Prostate gland (tissue), 2 donors: ENCODE measurements at regions not wholly inside any gene's neighbourhood (a gene's known extent, or its start where the extent isn't known, plus 50 kb on each side); places are given as distances from the start of the nearest gene placed in this dataset.

ENCODE experiments used
- DNase-seq: peaks from one replicate; pipeline ENCODE4 v3.0.0-alpha.2; 2019; ENCODE audit warnings: low spot score
- H3K27ac ChIP-seq, 2 donors: fragments of 200-600 bp; sonication (generic); 2 replicates each; pipeline ENCODE4 v1.5.1; 2017 to 2019
- H3K27me3 ChIP-seq: fragments of 200-600 bp; sonication (generic); replicated peaks from 2 replicates; pipeline ENCODE4 v1.5.1; 2019; ENCODE audit not compliant: insufficient read depth
- H3K36me3 ChIP-seq, 2 donors: fragments of 200-600 bp; sonication (generic); 1 replicate in 1 of 2; 2 replicates in 1 of 2; pipeline versions ENCODE4 v1.5.1 to v1.8.1; 2017 to 2019
- H3K4me1 ChIP-seq: fragments of 200-600 bp; sonication (generic); replicated peaks from 2 replicates; pipeline ENCODE4 v1.5.1; 2019
- H3K4me3 ChIP-seq, 2 donors: fragments of 200-600 bp; sonication (generic); 2 replicates each; pipeline ENCODE4 v1.5.1; 2017 to 2019
- H3K9me3 ChIP-seq: fragments of 200-600 bp; sonication (generic); 2 replicates; pipeline ENCODE4 v1.5.1; 2017
- POLR2A ChIP-seq: fragments of 450-650 bp; IDR thresholded peaks from one replicate; pipeline ENCODE4 v1.6.1; 2016; ENCODE audit warnings: antibody characterized with exemption, mild to moderate bottlenecking
- POLR2AphosphoS5 ChIP-seq: sonication (generic); formaldehyde crosslinking; IDR thresholded peaks from one replicate; pipeline ENCODE4 v1.6.1; 2017; ENCODE audit warnings: antibody characterized with exemption
- WGBS: methylation state at CpG from one replicate; pipeline ENCODE4 v1.1.5; 2018; 5-methylcytosine and 5-hydroxymethylcytosine counted together
- intact Hi-C: fragments of 100-400 bp; cut with DNase I; formaldehyde crosslinking; loops from one replicate; pipeline ENCODE4 v1.14.2; 2022
- TF ChIP-seq, protein P1 (sequence below), 4 experiments: fragments of 200-600 bp in 2 of 4; fragments of 450-650 bp in 2 of 4; sonication (generic) in 2 of 4; IDR thresholded peaks; 1 replicate in 3 of 4; 2 replicates in 1 of 4; pipeline ENCODE4 v1.5.1; 2016 to 2019; ENCODE audit warnings: antibody characterized with exemption in 4 of 4, mild to moderate bottlenecking in 2 of 4, moderate library complexity in 2 of 4

DNA sequence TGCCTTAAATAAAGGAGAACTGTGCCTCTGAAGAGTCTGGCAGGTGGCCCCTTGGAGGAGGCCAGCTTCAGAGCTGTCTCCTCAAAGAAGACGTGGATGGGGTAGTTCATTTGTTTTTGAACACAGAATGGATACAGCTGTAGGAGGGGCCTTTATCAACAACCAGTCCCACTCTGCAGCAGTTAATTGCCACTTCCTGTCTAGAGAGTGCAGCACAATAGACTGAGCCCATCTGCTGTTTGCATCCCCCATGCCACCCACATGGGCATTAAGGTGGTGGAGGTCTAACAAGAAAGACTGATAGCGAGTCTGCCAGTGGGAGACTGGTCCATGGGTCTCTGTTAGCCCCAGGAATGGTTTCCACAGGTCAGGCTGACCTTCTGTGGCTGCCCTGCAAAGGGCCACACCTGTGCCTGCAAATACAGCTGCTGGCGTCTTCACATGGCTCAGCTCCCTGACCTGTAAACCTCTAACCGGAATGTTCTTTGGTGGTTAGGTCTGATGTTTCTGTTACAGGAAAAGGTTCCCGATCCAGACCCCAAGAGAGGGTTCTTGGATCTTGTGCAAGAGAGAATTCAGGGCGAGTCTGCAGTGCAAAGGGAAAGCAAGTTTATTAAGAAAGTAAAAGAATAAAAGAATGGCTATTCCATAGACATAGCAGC, 153.3 kb upstream of the ITGA6 start:
- DNase-seq, result no peak
- Histone ChIP-seq H3K4me1 (no peaks in the 10 kb centered on the region), H3K4me3 (no peak overlapping the region), H3K27ac (no peak overlapping the region), H3K27me3 (no peaks in the 10 kb centered on the region), H3K36me3 (no peaks in the 10 kb centered on the region), H3K9me3 (no peaks in the 10 kb centered on the region)
- intact Hi-C loops, result no loop called here
- 84% methylated on average over 6 of the region's 6 CpGs for WGBS
- TF ChIP-seq POLR2A (no peak), POLR2AphosphoS5 (no peak)
- TF ChIP-seq, protein P1, sequence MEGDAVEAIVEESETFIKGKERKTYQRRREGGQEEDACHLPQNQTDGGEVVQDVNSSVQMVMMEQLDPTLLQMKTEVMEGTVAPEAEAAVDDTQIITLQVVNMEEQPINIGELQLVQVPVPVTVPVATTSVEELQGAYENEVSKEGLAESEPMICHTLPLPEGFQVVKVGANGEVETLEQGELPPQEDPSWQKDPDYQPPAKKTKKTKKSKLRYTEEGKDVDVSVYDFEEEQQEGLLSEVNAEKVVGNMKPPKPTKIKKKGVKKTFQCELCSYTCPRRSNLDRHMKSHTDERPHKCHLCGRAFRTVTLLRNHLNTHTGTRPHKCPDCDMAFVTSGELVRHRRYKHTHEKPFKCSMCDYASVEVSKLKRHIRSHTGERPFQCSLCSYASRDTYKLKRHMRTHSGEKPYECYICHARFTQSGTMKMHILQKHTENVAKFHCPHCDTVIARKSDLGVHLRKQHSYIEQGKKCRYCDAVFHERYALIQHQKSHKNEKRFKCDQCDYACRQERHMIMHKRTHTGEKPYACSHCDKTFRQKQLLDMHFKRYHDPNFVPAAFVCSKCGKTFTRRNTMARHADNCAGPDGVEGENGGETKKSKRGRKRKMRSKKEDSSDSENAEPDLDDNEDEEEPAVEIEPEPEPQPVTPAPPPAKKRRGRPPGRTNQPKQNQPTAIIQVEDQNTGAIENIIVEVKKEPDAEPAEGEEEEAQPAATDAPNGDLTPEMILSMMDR (IDR thresholded peaks at IDR 0.05), result no peak

DNA sequence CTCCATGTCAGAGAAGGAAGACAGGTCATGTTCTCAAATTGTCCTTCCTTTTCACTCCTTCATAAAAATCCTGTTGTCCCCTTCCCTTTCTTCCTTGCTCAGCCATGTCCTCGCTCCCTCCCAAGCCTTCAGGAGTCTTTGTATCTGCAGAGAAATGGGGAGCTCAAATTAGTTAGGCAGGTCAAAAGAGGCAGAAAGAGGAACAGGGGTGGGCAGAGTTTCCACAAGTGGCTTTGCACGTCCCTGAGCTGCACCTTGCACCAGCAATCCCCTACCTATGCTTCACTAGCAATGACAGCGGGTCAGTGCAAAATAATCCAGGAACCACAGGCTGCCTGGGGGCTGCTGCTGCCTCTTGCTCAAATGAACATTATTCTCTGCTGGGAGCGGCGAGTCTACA, 152.1 kb upstream of the ITGA6 start:
- TF ChIP-seq POLR2AphosphoS5 (no peak), POLR2A (no peak)
- TF ChIP-seq, protein P1 (IDR thresholded peaks at IDR 0.05), result no peak
- 90% methylated on average over 5 of the region's 5 CpGs for WGBS
- DNase-seq, result no peak
- Histone ChIP-seq H3K9me3 (no peaks in the 10 kb centered on the region), H3K27ac (no peak overlapping the region), H3K36me3 (no peaks in the 10 kb centered on the region), H3K4me3 (no peak overlapping the region), H3K27me3 (no peaks in the 10 kb centered on the region), H3K4me1 (no peaks in the 10 kb centered on the region)
- intact Hi-C loops, result no loop called here

DNA sequence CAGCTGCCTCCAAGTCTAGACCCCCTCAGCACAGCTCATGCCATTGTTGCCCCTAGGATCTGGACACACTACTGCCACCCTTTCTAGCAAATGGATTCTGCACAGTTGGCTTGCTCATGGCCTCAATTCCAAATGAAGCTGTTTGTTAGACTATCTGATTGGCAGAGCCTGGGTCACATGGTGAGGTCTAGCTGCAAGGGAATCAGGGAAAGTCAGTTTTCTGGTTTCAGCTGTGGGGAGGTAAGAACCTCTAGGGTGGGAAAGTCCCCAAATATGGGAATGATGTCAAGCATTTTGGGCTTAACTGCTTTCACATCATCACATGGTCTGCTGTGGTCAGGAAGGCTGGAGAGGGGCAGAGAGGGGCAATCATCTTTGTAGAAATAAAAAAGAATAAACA, 150.4 kb upstream of the ITGA6 start:
- Histone ChIP-seq H3K4me1 (no peaks in the 10 kb centered on the region), H3K4me3 (no peak overlapping the region), H3K27me3 (no peaks in the 10 kb centered on the region), H3K27ac (no peak overlapping the region), H3K9me3 (no peaks in the 10 kb centered on the region), H3K36me3 (no peaks in the 10 kb centered on the region)
- TF ChIP-seq, protein P1 (IDR thresholded peaks at IDR 0.05), result no peak
- TF ChIP-seq POLR2AphosphoS5 (no peak), POLR2A (no peak)
- intact Hi-C loops, result no loop called here
- no peak for DNase-seq

DNA sequence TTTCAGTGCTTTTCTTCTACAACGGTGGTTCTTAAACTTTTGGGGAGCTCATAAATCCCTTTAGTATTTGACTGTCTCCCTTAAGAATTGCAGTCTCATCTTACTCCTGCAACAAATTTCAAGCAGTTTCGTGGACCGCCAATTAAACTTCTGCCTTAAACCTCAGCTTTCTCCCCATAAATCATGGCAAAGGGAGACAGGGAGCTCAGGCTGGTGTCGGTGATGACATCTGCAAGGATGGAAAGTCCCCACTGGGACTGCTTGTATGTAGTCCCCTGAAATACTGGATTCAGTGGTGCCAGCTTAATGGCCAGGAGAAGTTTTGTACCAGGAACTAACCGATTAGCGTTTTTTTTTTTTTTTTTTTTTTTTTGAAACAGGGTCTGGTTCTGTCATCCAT, 148.7 kb upstream of the ITGA6 start:
- no peaks in the 10 kb centered on the region for H3K36me3 ChIP-seq
- DNase-seq, result no peak
- 66% methylated on average over 6 of the region's 6 CpGs for WGBS
- H3K4me3 ChIP-seq, result no peak overlapping the region
- H3K4me1 ChIP-seq, result no peaks in the 10 kb centered on the region
- TF ChIP-seq, protein P1 (IDR thresholded peaks at IDR 0.05), result no peak
- TF ChIP-seq POLR2AphosphoS5 (no peak), POLR2A (no peak)
- no peaks in the 10 kb centered on the region for H3K9me3 ChIP-seq
- no peak overlapping the region for H3K27ac ChIP-seq
- intact Hi-C loops, result no loop called here
- H3K27me3 ChIP-seq, result no peaks in the 10 kb centered on the region

DNA sequence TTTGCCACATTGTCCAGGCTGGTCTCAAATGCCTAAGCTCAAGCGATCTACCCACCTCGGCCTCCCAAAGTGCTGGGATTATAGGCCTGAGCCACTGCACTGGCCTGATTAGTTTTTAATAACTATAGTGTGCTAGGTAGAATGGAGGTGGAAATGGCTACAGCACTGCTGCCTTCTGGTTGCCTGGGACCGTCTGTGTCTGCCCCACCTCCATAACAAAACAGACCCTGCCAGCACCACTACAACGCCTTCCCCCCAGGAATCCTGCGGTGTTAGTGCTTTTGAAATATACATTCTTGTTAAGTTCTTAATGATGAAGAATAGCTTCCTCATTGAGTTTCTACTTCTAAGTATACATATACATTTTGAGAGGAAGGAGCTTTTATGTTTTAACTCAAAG, 148.2 kb upstream of the ITGA6 start:
- intact Hi-C loops, result no loop called here
- Histone ChIP-seq H3K27ac (no peak overlapping the region), H3K9me3 (no peaks in the 10 kb centered on the region), H3K27me3 (no peaks in the 10 kb centered on the region), H3K4me3 (no peak overlapping the region), H3K36me3 (no peaks in the 10 kb centered on the region), H3K4me1 (no peaks in the 10 kb centered on the region)
- DNase-seq, result no peak
- WGBS, result 85% methylated on average over 5 of the region's 5 CpGs
- TF ChIP-seq POLR2A, result no peak
- TF ChIP-seq, protein P1 (IDR thresholded peaks at IDR 0.05), result no peak
- no peak for TF ChIP-seq POLR2AphosphoS5
